ENCODE measurements at regions not wholly inside any gene's neighbourhood (a gene's known extent, or its start where the extent isn't known, plus 50 kb on each side); places are given as distances from the start of the nearest gene placed in this dataset.

DNA sequence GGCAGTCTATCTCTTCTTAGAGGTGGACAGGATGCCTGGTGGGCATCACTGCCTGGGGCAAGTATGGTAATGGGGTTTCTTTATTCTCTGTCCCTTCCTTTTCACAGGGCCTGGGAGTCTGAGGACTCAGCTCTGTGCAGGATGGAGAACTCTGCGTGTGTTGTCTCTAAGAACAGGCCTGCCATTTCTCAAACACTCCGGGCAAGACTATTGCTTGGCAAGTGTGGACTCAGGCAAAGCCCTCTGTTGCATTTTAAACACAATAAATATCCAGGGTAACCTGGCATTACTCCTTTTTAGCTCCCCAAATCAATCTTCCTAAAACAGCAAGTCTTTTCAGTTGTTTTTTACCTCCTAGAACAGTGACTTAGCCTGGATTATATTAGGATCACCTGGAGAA lies 185.1 kb upstream of the ROPN1 start:
- Mint-ChIP-seq H3K4me3 (no peak overlapping the region), H3K4me1 (no peaks in the 10 kb centered on the region), H3K36me3 (no peaks in the 10 kb centered on the region), H3K9me3 (peaks cover 0 to 1% (median 0%) of the 10 kb centered on the region in 9 donors), H3K27ac (no peak overlapping the region), H3K27me3 (peaks cover 2 to 9% (median 7%) of the 10 kb centered on the region in 5 donors)
- POLR2A ChIA-PET, result no interaction called here
- no peak for DNase-seq
- no peak for ATAC-seq

DNA sequence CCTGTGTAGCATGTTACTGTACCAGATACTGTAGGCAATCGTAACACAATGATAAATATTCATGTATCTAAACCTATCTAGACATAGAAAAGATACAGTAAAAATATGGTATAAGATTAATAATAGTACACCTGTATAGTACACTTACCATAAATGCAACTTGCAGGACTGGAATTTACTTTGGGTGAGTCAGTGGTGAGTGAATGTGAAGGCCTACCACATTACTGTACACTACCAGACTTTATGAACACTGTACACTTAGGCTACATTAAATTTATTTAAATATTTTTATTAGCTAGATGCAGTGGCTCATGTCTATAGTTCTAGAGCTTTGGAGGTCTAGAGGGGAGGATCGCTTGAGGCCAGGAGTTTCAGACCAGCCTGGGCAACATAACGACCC lies 186.6 kb upstream of the ROPN1 start:
- Mint-ChIP-seq H3K9me3 (peaks cover 0 to 2% (median 0%) of the 10 kb centered on the region in 9 donors), H3K27me3 (peaks cover 2 to 9% (median 6%) of the 10 kb centered on the region in 5 donors), H3K4me1 (no peaks in the 10 kb centered on the region), H3K36me3 (no peaks in the 10 kb centered on the region), H3K4me3 (no peak overlapping the region), H3K27ac (no peak overlapping the region)
- DNase-seq (no peak), ATAC-seq (no peak)
- POLR2A ChIA-PET, result no interaction called here

DNA sequence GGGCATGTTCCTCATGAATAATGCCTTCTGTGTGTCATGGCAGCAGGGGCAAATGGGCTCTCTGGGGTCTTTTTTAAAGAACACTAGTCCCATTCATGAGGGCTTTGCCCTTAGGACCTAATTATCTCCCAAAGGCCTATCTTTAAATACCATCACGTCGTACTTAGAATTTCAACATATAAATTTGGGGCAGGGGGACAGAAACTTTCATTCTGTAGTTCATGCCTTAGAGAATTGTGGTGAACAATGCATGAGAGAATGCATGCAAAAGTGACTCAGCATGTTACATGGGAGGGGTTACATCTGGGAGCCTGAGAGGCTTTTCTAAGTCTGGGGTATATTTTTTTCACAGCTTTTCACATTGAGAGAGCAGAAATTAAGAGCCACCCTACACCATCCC lies 208.5 kb upstream of the ROPN1 start:
- ATAC-seq (no peak), DNase-seq (no peak)
- no peaks in the 10 kb centered on the region for H3K4me1 Mint-ChIP-seq
- H3K36me3 Mint-ChIP-seq, result no peaks in the 10 kb centered on the region
- H3K9me3 Mint-ChIP-seq, result no peaks in the 10 kb centered on the region
- H3K27me3 Mint-ChIP-seq, result peaks cover 11 to 36% (median 16%) of the 10 kb centered on the region in 5 donors
- POLR2A ChIA-PET, result no interaction called here
- no peak overlapping the region for H3K27ac Mint-ChIP-seq
- H3K4me3 Mint-ChIP-seq, result no peak overlapping the region

DNA sequence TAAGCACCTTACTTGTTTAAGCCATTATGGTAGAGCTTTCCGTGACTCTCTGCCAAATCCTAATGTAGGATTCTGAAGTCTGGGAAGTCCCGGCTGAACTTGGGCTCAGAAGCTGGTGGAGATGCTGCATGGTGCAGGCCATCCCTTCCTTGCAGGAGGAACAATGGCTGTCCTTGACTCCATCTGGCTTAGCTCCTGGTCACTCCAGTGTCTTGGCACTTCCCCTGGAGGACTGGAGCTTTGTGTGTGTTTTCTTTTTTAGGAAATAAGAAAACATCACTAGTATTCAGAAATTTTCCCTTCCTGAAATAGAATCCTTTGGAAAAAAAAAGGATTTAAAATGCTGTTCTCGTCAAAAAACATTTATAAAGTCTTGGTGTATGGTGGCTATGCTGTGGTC lies 209.3 kb upstream of the ROPN1 start:
- no peaks in the 10 kb centered on the region for H3K9me3 Mint-ChIP-seq
- H3K36me3 Mint-ChIP-seq, result no peaks in the 10 kb centered on the region
- DNase-seq, result no peak
- peaks cover 13 to 44% (median 20%) of the 10 kb centered on the region in 5 donors for H3K27me3 Mint-ChIP-seq
- POLR2A ChIA-PET, result no interaction called here
- H3K27ac Mint-ChIP-seq, result no peak overlapping the region
- ATAC-seq, result no peak
- H3K4me1 Mint-ChIP-seq, result no peaks in the 10 kb centered on the region
- H3K4me3 Mint-ChIP-seq, result no peak overlapping the region

DNA sequence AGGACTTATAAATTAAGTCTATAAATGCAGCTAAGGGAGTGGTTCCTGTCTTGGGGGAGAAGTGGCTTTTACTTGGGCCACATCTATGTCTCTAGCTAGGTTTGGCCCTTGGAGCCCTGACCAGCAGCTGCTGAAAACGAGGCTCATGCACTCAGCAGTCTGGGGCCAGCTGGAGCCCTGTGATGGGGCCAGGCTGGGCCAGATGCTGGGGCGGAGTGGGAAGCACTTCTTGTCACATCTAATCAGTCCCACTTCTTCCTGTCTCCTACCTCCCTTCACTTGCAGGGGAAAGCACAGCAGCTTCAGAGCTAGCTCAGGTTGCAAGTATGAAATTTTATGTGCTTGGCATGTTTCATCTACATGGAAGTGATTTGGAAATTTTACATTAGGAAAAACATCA lies 209.9 kb upstream of the ROPN1 start:
- Mint-ChIP-seq H3K4me3 (no peak overlapping the region), H3K27me3 (peaks cover 16 to 50% (median 20%) of the 10 kb centered on the region in 5 donors), H3K36me3 (no peaks in the 10 kb centered on the region), H3K9me3 (no peaks in the 10 kb centered on the region), H3K4me1 (no peaks in the 10 kb centered on the region), H3K27ac (no peak overlapping the region)
- ATAC-seq (no peak), DNase-seq (no peak)
- POLR2A ChIA-PET, result no interaction called here

DNA sequence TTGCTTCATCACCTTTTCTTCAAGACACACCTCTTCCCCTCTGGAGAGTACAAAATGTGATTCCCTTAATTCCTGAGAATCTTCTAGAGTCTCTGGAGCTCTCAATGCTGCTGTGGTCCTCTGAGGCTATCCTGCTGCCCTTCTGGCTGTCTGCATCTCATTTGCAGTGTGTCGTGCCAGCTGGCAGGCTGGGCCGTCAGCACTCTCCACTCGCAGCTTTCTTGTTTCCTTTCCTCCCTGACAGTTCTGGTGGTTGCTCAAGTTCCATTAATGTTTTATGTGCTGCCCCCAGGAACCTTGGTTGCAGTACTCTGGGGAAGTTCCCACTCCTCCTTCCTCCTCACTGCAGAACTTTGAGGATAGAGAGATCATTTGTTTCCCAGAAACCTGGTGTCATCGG lies 210.8 kb upstream of the ROPN1 start:
- POLR2A ChIA-PET, result no interaction called here
- no peak for DNase-seq

DNA sequence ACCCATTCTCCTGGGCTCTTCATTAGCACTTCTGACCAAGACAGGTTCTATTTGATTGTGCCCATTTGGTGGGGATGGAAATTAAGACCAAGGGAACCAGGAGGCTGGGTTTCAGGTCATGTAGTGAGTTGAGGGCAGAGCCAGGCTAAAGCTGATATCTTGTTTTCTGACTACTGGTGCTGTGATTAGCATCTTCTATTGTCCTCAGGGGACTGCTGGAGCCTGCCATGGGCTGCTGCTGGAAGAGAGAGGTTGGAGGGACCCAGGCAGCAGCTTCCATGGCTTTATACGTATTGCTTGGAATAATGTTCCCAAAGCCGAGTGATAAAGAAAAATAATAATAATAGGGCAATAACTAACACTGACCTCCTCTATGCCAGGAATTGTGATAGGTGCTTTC lies 211.4 kb upstream of the ROPN1 start:
- Mint-ChIP-seq H3K9me3 (no peaks in the 10 kb centered on the region), H3K27me3 (peaks cover 15 to 59% (median 22%) of the 10 kb centered on the region in 5 donors), H3K4me3 (no peak overlapping the region), H3K27ac (no peak overlapping the region), H3K4me1 (no peaks in the 10 kb centered on the region), H3K36me3 (no peaks in the 10 kb centered on the region)
- POLR2A ChIA-PET, result no interaction called here
- DNase-seq, result no peak
- no peak for ATAC-seq

More for the DNA sequence above, 210.8 kb upstream of the ROPN1 start:
- ATAC-seq, result no peak
- no peak overlapping the region for H3K4me3 Mint-ChIP-seq
- H3K36me3 Mint-ChIP-seq, result no peaks in the 10 kb centered on the region
- no peaks in the 10 kb centered on the region for H3K4me1 Mint-ChIP-seq
- no peaks in the 10 kb centered on the region for H3K9me3 Mint-ChIP-seq
- H3K27ac Mint-ChIP-seq, result no peak overlapping the region
- peaks cover 16 to 53% (median 22%) of the 10 kb centered on the region in 5 donors for H3K27me3 Mint-ChIP-seq

DNA sequence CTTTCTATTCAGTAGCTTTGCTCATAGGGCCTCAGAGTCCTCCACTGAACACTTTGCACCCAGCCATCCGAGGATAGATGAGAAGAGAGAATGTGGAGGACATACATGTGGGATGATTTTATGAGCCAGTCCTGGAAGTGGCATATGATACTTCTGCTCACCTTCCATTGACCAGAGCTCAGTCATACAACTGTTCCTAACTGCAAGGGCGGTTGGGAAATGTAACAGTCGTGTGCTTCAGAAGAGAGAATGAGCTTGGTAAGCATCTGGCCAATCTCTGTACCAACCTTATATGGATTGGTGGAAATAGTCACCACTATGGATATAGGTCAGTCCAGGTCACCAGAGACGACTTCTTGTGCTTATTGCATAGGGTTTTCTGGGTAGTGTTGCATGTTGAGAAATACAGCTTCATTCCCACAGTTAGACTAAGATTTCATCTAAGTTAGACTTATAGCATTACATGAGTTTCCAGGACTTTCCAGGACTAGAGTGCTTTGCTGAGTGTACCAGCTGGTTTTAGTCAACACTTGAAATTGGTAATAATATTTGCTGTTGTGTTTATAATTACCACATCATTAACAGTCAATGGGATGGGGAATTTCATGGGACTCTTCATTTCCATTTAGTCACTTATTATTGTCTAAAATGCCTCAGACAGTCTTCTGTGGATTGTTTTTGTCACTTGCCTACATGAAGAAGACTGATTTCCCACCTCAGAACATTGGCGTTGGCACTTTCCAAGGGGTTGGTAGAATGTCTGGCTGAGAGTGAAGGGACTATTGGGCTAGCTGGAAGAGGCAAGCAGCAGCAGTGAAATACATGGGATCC lies 214.5 kb upstream of the ROPN1 start:
- ATAC-seq, result no peak
- Mint-ChIP-seq H3K36me3 (no peaks in the 10 kb centered on the region), H3K27me3 (peaks cover 10 to 52% (median 19%) of the 10 kb centered on the region in 5 donors), H3K4me3 (no peak overlapping the region), H3K9me3 (no peaks in the 10 kb centered on the region), H3K4me1 (no peaks in the 10 kb centered on the region), H3K27ac (no peak overlapping the region)
- POLR2A ChIA-PET, result no interaction called here
- DNase-seq, result no peak

DNA sequence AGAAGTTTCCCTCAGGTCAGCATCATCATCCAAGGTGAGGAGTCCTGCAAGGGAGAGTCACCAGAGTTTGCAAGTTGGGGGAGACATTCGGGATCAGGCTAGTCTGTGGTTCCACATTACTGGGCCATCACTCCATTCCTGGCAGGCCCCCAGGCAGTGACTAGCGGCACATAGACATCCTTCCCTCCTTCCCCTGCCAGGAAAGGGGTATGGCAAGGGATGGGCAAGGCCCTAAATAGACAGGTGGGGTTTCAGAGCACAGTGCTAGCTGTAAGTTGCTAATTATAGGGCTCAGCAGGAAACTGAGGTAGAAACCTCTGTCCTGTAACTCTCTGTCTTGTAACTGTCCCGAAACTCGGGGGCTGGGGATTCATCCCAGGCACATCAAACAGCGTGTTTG lies 215.2 kb upstream of the ROPN1 start:
- Mint-ChIP-seq H3K4me3 (no peak overlapping the region), H3K36me3 (no peaks in the 10 kb centered on the region), H3K4me1 (no peaks in the 10 kb centered on the region), H3K9me3 (no peaks in the 10 kb centered on the region), H3K27ac (no peak overlapping the region), H3K27me3 (peaks cover 10 to 52% (median 19%) of the 10 kb centered on the region in 5 donors)
- no peak for ATAC-seq
- DNase-seq, result no peak
- POLR2A ChIA-PET, result no interaction called here

DNA sequence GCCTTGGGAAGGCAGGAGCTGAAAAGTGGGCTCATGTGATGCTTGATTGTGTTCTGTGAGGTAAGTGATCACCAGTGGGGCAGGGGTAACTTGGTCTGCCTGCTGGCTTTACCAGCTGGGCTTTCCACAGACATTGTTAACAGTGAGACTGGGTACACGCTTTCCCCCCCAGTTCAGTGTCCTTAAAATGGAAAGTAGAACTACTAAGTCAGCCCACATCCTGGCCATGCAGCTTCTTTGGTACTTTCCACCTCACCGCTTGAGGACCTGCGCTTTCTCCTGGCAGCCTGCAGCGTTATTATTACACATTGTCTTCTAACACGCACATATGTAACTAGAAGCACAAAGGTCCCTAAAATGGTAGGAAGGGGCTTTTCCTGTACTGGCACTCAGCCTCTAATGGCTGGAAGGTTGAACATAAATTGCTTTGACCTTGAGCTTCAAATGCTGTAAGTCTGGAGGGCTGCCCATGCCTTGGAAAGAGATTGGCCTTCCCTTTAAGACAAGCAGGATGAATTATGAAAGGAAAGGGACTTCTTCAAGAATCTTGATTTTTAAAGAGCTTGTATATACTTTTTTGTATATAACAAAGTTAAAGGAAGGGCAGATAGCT lies 216.1 kb upstream of the ROPN1 start:
- no peaks in the 10 kb centered on the region for H3K9me3 Mint-ChIP-seq
- POLR2A ChIA-PET, result no interaction called here
- H3K4me1 Mint-ChIP-seq, result no peaks in the 10 kb centered on the region
- H3K27ac Mint-ChIP-seq, result no peak overlapping the region
- ATAC-seq (no peak), DNase-seq (no peak)
- H3K4me3 Mint-ChIP-seq, result no peak overlapping the region
- H3K36me3 Mint-ChIP-seq, result no peaks in the 10 kb centered on the region
- H3K27me3 Mint-ChIP-seq, result peaks cover 8 to 46% (median 14%) of the 10 kb centered on the region in 5 donors

DNA sequence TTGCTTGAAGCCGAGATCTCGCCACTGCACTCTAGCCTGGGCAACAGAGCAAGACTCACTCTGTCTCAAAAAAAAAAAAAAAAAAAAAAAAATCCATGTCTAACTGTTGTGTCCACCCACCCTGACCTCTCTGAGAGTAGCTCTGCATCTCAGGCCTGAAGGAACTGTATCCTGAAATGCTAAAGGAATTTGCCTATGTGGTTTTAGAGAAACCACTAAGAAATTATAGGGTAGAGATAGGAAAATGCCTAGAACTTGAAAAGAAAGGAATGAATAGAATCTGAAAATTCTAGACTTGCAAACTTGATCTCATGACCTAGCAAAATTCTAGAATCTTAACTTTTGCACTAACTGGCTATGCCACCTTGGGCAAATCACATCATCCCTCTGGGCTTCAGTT lies 217.5 kb upstream of the ROPN1 start:
- DNase-seq (no peak), ATAC-seq (no peak)
- POLR2A ChIA-PET, result interaction anchor here (0.7 kb wide), 1 partner anchor 32 kb away, joined by 5 read pairs; no protein-coding TSS in a partner anchor
- no peaks in the 10 kb centered on the region for H3K36me3 Mint-ChIP-seq
- H3K4me1 Mint-ChIP-seq, result no peaks in the 10 kb centered on the region
- H3K27ac Mint-ChIP-seq, result no peak overlapping the region
- H3K27me3 Mint-ChIP-seq, result peaks cover 8 to 37% (median 13%) of the 10 kb centered on the region in 5 donors
- no peak overlapping the region for H3K4me3 Mint-ChIP-seq
- no peaks in the 10 kb centered on the region for H3K9me3 Mint-ChIP-seq

DNA sequence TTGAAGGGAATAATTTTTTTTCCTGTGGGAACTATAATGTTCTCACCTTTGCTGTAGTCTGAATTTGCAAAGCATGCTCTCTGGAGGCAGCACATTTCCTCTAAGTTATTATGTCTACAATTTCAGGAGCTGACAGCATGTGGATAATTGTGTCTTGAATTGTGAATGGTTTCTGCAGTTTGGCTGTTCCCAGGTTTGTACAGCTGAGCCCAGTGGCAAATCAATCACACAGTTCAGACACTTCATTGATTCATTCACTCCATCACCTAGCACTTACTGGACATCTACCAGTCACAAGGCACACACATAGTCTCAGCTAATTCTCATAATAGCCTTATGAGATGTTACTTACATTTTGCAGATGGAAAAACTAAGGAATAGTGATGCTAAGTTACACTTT lies 219.0 kb upstream of the ROPN1 start:
- DNase-seq (no peak), ATAC-seq (no peak)
- Mint-ChIP-seq H3K36me3 (no peaks in the 10 kb centered on the region), H3K9me3 (no peaks in the 10 kb centered on the region), H3K4me1 (no peaks in the 10 kb centered on the region), H3K4me3 (no peak overlapping the region), H3K27me3 (peaks cover 4 to 32% (median 13%) of the 10 kb centered on the region in 5 donors), H3K27ac (no peak overlapping the region)
- POLR2A ChIA-PET, result no interaction called here

DNA sequence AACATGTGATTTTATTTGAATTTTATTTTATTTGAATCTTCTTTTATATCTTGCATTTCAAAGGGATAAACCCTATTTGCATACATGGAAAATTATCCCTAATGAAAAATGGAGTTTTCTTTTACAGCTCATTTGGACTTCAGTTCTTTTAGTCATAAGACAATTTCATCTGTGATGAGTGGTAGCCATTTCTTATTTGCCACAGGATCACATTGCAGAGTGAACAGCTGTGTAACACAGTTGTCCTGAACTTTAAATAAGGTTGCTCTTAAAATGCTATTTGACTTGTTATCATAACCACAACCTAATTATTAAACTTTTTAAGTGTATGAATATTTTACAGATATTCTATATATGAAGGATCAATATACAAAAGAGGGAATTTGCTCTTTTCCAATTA lies 221.7 kb upstream of the ROPN1 start:
- peaks cover 0 to 11% (median 0%) of the 10 kb centered on the region in 9 donors for H3K9me3 Mint-ChIP-seq
- H3K36me3 Mint-ChIP-seq, result no peaks in the 10 kb centered on the region
- H3K27ac Mint-ChIP-seq, result no peak overlapping the region
- H3K27me3 Mint-ChIP-seq, result peaks cover 0 to 22% (median 5%) of the 10 kb centered on the region in 5 donors
- ATAC-seq (no peak), DNase-seq (no peak)
- no peak overlapping the region for H3K4me3 Mint-ChIP-seq
- no peaks in the 10 kb centered on the region for H3K4me1 Mint-ChIP-seq
- POLR2A ChIA-PET, result no interaction called here

Data from naive thymus-derived CD8-positive, alpha-beta T cell (primary cell).